ENCODE measurements at regions not wholly inside any gene's neighbourhood (a gene's known extent, or its start where the extent isn't known, plus 50 kb on each side); places are given as distances from the start of the nearest gene placed in this dataset.

DNA sequence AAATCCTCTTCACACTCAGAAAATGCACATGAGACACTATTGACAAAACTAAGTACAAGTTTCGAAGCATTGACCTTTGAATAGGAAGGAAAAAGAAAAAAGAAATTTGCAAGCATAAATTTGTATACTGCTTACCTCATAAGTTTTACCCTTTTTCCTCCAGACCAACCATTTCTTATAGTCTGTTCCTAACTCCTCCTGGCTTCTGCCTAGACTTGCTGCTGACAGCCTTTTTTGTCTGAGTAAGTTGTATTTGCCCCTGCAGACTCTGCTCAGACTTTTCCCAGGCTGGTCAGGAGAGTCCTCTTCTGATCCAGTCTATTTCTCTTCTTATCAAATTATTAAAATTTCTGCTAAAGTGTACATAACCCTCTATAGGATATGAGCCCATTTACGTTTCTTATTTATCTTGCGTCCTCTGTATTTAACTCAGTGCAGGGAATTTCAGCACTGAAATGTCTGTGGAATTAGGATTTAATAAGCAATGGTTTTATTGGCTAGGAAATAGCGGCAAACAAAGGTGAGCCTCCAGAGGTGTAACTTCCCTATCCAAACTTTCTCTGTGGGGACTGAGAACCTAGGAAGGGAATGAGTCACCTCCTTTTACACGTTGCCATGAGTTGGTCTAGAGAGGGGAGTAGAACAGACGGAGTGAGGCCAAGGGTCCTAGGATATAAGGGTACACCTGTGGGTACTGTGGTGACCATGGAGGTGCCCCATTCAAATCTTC is 207.1 kb upstream of the MARCKS start:
- TF ChIP-seq, protein P1, sequence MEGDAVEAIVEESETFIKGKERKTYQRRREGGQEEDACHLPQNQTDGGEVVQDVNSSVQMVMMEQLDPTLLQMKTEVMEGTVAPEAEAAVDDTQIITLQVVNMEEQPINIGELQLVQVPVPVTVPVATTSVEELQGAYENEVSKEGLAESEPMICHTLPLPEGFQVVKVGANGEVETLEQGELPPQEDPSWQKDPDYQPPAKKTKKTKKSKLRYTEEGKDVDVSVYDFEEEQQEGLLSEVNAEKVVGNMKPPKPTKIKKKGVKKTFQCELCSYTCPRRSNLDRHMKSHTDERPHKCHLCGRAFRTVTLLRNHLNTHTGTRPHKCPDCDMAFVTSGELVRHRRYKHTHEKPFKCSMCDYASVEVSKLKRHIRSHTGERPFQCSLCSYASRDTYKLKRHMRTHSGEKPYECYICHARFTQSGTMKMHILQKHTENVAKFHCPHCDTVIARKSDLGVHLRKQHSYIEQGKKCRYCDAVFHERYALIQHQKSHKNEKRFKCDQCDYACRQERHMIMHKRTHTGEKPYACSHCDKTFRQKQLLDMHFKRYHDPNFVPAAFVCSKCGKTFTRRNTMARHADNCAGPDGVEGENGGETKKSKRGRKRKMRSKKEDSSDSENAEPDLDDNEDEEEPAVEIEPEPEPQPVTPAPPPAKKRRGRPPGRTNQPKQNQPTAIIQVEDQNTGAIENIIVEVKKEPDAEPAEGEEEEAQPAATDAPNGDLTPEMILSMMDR (IDR thresholded peaks at IDR 0.05) = no peak
- no peak for TF ChIP-seq POLR2A (IDR thresholded peaks at IDR 0.05)
- TF ChIP-seq POLR2AphosphoS5 (IDR thresholded peaks at IDR 0.05) = no peak
